NT2/D1 (cell line): ENCODE measurements at regions not wholly inside any gene's neighbourhood (a gene's known extent, or its start where the extent isn't known, plus 50 kb on each side); places are given as distances from the start of the nearest gene placed in this dataset.

Experiments
- DNase-seq: peaks from one replicate; pipeline ENCODE4 v3.0.0-alpha.2; 2011; ENCODE audit warnings: low read depth, low spot score
- H3K27me3 ChIP-seq: 2 replicates; pipeline ENCODE4 v1.6.0; 2011; ENCODE audit warnings: mild to moderate bottlenecking; ENCODE audit not compliant: insufficient read length, insufficient read depth
- H3K36me3 ChIP-seq: 2 replicates; pipeline ENCODE4 v1.6.1; 2011; ENCODE audit warnings: mild to moderate bottlenecking, low read length, mixed read lengths; ENCODE audit not compliant: insufficient read depth, insufficient read length
- H3K4me1 ChIP-seq: 2 replicates; pipeline ENCODE4 v1.5.1; 2011; ENCODE audit not compliant: insufficient read depth, insufficient read length
- H3K4me3 ChIP-seq: 2 replicates; pipeline ENCODE4 v1.5.1; 2011; ENCODE audit warnings: low read depth; ENCODE audit not compliant: insufficient read length
- H3K9ac ChIP-seq: 2 replicates; pipeline ENCODE4 v1.6.0; 2011; ENCODE audit warnings: low read depth; ENCODE audit not compliant: insufficient read length
- H3K9me3 ChIP-seq: 2 replicates; pipeline ENCODE4 v1.5.1; 2011; ENCODE audit warnings: mild to moderate bottlenecking, low read length; ENCODE audit not compliant: insufficient read depth
- SUZ12 ChIP-seq: IDR thresholded peaks from 2 replicates; pipeline ENCODE4 v1.6.1; 2011; ENCODE audit not compliant: insufficient read length, insufficient read depth; ENCODE audit errors: extremely low read depth
- YY1 ChIP-seq: IDR thresholded peaks from 2 replicates; pipeline ENCODE4 v1.6.1; 2011; ENCODE audit not compliant: insufficient read length, insufficient read depth
- ZNF274 ChIP-seq: IDR thresholded peaks from 2 replicates; pipeline ENCODE4 v1.6.1; 2011; ENCODE audit warnings: mild to moderate bottlenecking, low read depth, low read length

DNA sequence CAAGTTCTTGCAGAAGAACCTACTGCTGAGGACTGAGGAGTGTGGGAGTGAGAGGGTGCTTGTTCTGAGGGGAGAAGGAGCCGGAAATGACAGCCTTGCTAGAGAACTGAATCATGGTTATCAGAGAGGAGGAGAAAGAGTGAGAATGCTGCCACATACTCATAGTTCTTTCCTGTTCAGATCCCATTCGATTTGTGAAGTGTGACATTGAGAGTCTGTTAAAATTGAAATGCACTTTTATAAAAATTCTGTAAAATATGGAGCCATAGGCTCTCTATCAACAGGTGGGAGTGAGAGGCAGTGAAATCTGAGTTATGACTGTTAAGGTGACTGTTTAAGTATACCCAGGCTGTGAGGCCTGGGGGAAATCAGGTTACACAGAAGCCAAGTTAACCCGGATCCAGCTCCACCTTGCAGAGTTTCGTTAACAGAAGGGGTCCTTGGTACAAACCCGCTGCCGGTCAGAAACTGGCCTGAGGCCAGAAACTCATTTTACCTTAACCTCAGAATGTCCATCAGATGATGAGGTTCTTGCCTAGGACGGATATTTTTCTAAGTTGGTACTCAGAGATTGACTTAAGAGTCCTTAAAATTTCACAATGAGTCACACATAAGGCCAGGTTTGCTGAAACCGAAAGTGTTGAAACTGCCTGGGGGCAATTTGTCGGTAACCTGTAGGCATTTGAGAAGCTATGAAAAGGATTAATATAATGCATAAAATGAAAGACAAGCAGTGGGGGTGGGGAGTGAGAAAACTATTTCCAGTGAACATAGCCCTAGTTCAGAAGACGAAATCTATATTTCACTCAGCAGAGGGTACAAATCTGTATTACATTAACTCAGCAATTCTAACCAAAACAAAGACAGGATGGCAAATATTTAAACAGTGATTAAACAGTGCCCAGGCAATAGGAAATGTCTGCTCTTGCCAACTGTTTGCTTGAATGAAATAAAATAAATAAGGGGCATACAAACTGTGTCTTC is 350.5 kb downstream of the KCNRG start:
- no peaks in the 10 kb centered on the region for H3K27me3 ChIP-seq
- no peak overlapping the region for H3K4me3 ChIP-seq
- no peak for DNase-seq
- no peaks in the 10 kb centered on the region for H3K9me3 ChIP-seq
- no peaks in the 10 kb centered on the region for H3K36me3 ChIP-seq
- no peak for TF ChIP-seq SUZ12
- no peak for TF ChIP-seq YY1
- TF ChIP-seq ZNF274 = no peak
- H3K4me1 ChIP-seq = no peaks in the 10 kb centered on the region
- H3K9ac ChIP-seq = no peak overlapping the region

- DNase-seq = no peak
- H3K9ac ChIP-seq = no peak overlapping the region
- H3K4me1 ChIP-seq = no peaks in the 10 kb centered on the region
These were observed 351.4 kb downstream of the KCNRG start for GRCh38 chr13:50366488-50367174.

DNA sequence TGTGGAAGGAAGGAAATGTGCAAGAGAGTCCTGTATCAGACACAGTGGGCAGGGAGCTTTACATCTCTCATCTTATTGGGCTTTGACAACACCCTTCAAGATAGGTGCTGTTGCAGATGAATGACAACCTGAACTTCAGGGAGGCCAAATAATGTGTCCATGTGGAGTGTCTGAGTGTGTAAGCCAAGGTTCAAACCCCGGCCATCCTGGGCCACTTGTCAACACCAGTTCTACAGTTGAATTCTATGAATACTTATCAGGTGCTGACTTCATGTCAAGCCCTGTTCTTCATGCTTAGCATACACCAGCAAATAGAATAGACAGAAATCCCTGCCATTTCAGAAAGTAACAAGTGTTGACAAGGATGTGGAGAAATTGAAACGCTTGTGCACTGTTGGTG is 354.4 kb downstream of the KCNRG start:
- H3K4me3 ChIP-seq = no peak overlapping the region
- H3K9ac ChIP-seq = no peak overlapping the region
- H3K9me3 ChIP-seq = no peaks in the 10 kb centered on the region
- no peak for DNase-seq
- no peak for TF ChIP-seq YY1
- TF ChIP-seq ZNF274 = no peak
- TF ChIP-seq SUZ12 = no peak
- no peaks in the 10 kb centered on the region for H3K36me3 ChIP-seq
- H3K27me3 ChIP-seq = no peaks in the 10 kb centered on the region
- no peaks in the 10 kb centered on the region for H3K4me1 ChIP-seq

More at GRCh38 chr13:50366488-50367174, 351.4 kb downstream of the KCNRG start:
- no peaks in the 10 kb centered on the region for H3K27me3 ChIP-seq
- no peak overlapping the region for H3K4me3 ChIP-seq
- H3K36me3 ChIP-seq = no peaks in the 10 kb centered on the region
- no peaks in the 10 kb centered on the region for H3K9me3 ChIP-seq
- no peak for TF ChIP-seq SUZ12
- no peak for TF ChIP-seq YY1
- no peak for TF ChIP-seq ZNF274

DNA sequence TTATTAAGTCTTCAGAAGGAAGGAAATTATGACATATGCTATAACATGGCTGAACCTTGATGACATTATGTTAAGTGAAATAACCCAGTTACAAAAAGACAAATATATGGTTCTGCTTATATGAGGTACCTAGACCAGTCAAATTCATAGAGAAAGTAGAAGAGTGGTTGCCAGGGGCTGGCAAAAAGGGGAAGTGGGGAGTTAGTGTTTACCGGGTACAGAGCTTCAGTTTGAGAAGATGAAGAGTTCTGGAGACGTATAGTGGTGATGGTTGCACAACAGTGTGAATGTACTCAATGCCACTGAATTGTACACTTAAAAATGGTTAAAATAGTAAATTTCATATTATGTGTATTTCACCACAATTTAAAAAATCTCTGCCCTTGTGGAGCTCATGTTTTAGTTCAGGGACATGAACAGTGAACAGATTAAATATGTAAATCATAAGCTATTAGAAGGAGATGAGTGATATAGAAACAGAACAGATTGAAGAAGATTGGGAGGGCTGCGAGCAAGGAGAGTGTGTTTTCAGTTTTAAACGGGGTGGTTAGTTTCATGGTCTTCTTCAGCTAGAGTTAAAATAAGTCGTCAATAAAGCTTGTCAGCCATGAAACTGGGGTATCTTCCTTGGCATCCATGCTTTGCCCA is 355.2 kb downstream of the KCNRG start:
- DNase-seq = no peak
- no peaks in the 10 kb centered on the region for H3K9me3 ChIP-seq
- no peaks in the 10 kb centered on the region for H3K27me3 ChIP-seq
- H3K4me1 ChIP-seq = no peaks in the 10 kb centered on the region
- no peak for TF ChIP-seq SUZ12
- no peak for TF ChIP-seq YY1
- TF ChIP-seq ZNF274 = no peak
- no peak overlapping the region for H3K9ac ChIP-seq
- no peak overlapping the region for H3K4me3 ChIP-seq
- H3K36me3 ChIP-seq = no peaks in the 10 kb centered on the region

- no peak for DNase-seq
- Histone ChIP-seq H3K9me3 (no peaks in the 10 kb centered on the region), H3K27me3 (no peaks in the 10 kb centered on the region), H3K4me3 (no peak overlapping the region), H3K9ac (no peak overlapping the region), H3K36me3 (no peaks in the 10 kb centered on the region), H3K4me1 (no peaks in the 10 kb centered on the region)
- TF ChIP-seq SUZ12 (no peak), ZNF274 (no peak), YY1 (no peak)
These were observed 359.3 kb downstream of the KCNRG start for GRCh38 chr13:50374517-50374916.

DNA sequence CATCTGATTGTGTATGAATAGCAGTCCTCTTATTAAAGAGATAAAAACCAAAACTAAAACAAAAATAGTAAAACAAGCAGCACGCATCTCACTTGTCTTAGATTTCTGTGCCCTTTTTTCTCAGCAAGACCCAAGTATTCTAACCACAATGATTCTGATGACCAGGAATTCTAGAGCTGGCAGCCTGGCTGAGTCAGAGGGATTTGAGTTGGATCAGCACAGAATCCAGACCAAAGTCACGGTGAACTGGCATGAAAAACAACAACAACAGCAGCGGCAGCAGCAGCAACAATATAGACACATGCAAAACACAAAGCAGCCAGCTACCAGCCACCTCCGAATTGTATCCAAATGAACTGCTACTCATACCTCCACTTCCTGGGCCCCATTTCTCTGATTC is 360.5 kb downstream of the KCNRG start:
- peaks cover 2% of the 10 kb centered on the region; the same call in 1 of the 2 replicates for H3K9me3 ChIP-seq
- DNase-seq = no peak
- H3K36me3 ChIP-seq = no peaks in the 10 kb centered on the region
- TF ChIP-seq ZNF274 (no peak), SUZ12 (no peak), YY1 (no peak)
- H3K4me3 ChIP-seq = no peak overlapping the region
- H3K9ac ChIP-seq = no peak overlapping the region
- H3K27me3 ChIP-seq = no peaks in the 10 kb centered on the region
- H3K4me1 ChIP-seq = no peaks in the 10 kb centered on the region
